DMS153 treated with DMSO at 0.1 percent for 48 hours (cell line): ENCODE measurements at regions not wholly inside any gene's neighbourhood (a gene's known extent, or its start where the extent isn't known, plus 50 kb on each side); places are given as distances from the start of the nearest gene placed in this dataset.

Source experiments
- DNase-seq: peaks from one replicate; lab custom pipeline; 2025; ENCODE audit not compliant: unreplicated experiment; lab: John Stamatoyannopoulos, UW

- DNase-seq, result no peak
These were observed 185.9 kb downstream of the SMIM20 start for GRCh38 chr4:26099967-26100366.

GRCh38 chr4:26101011-26101410 is 187.0 kb downstream of the SMIM20 start:
- no peak for DNase-seq

GRCh38 chr4:26104056-26104685 is 190.2 kb downstream of the SMIM20 start:
- no peak for DNase-seq

GRCh38 chr4:26105337-26105736 is 191.3 kb downstream of the SMIM20 start:
- no peak for DNase-seq

GRCh38 chr4:26105815-26106699 is 192.0 kb downstream of the SMIM20 start:
- DNase-seq, result no peak

- DNase-seq, result no peak
These were observed 192.8 kb downstream of the SMIM20 start for GRCh38 chr4:26106776-26107175.

- DNase-seq, result no peak
These were observed 194.0 kb downstream of the SMIM20 start for GRCh38 chr4:26108054-26108453.

- DNase-seq, result no peak
These were observed 196.5 kb downstream of the SMIM20 start for GRCh38 chr4:26110493-26110892.

- DNase-seq, result no peak
These were observed 199.4 kb downstream of the SMIM20 start for GRCh38 chr4:26113339-26113940.

- DNase-seq, result no peak
These were observed 202.0 kb downstream of the SMIM20 start for GRCh38 chr4:26116057-26116456.

GRCh38 chr4:26120098-26120825 is 200.6 kb upstream of the RBPJ start:
- DNase-seq, result no peak

- no peak for DNase-seq
These were observed 198.1 kb upstream of the RBPJ start for GRCh38 chr4:26122690-26123089.

- no peak for DNase-seq
These were observed 196.0 kb upstream of the RBPJ start for GRCh38 chr4:26124753-26125321.

- no peak for DNase-seq
These were observed 194.6 kb upstream of the RBPJ start for GRCh38 chr4:26126143-26126718.

- DNase-seq, result no peak
These were observed 193.8 kb upstream of the RBPJ start for GRCh38 chr4:26126994-26127393.

GRCh38 chr4:26127851-26128337 is 192.9 kb upstream of the RBPJ start:
- DNase-seq, result no peak

GRCh38 chr4:26130173-26130572 is 190.6 kb upstream of the RBPJ start:
- no peak for DNase-seq

GRCh38 chr4:26130841-26131432 is 189.9 kb upstream of the RBPJ start:
- DNase-seq, result no peak

GRCh38 chr4:26131711-26132110 is 189.1 kb upstream of the RBPJ start:
- no peak for DNase-seq

GRCh38 chr4:26132858-26133257 is 188.0 kb upstream of the RBPJ start:
- no peak for DNase-seq
